ENCODE measurements at regions not wholly inside any gene's neighbourhood (a gene's known extent, or its start where the extent isn't known, plus 50 kb on each side); places are given as distances from the start of the nearest gene placed in this dataset.

- DNase-seq (ENCODE audit: low read depth): no peak
These were observed 220.0 kb upstream of the CITED2 start for GRCh38 chr6:139594333-139594965.

- DNase-seq (ENCODE audit: low read depth): no peak
These were observed 218.6 kb upstream of the CITED2 start for GRCh38 chr6:139593081-139593480.

- no peak for DNase-seq (ENCODE audit: low read depth)
These were observed 217.6 kb upstream of the CITED2 start for GRCh38 chr6:139592011-139592410.

- DNase-seq (ENCODE audit: low read depth): no peak
These were observed 216.8 kb upstream of the CITED2 start for GRCh38 chr6:139591075-139591865.

- DNase-seq (ENCODE audit: low read depth): no peak
These were observed 215.8 kb upstream of the CITED2 start for GRCh38 chr6:139590206-139590605.

GRCh38 chr6:139588734-139589593 is 214.5 kb upstream of the CITED2 start:
- DNase-seq (ENCODE audit: low read depth): no peak

- DNase-seq (ENCODE audit: low read depth): no peak
These were observed 213.7 kb upstream of the CITED2 start for GRCh38 chr6:139588076-139588639.

- DNase-seq (ENCODE audit: low read depth): no peak
These were observed 213.0 kb upstream of the CITED2 start for GRCh38 chr6:139587469-139587868.

- no peak for DNase-seq (ENCODE audit: low read depth)
These were observed 211.8 kb upstream of the CITED2 start for GRCh38 chr6:139586273-139586672.

GRCh38 chr6:139584599-139584998 is 210.2 kb upstream of the CITED2 start:
- no peak for DNase-seq (ENCODE audit: low read depth)

- DNase-seq (ENCODE audit: low read depth): no peak
These were observed 209.0 kb upstream of the CITED2 start for GRCh38 chr6:139583420-139583819.

GRCh38 chr6:139582956-139583355 is 208.5 kb upstream of the CITED2 start:
- no peak for DNase-seq (ENCODE audit: low read depth)

GRCh38 chr6:139581485-139581865 is 207.0 kb upstream of the CITED2 start:
- DNase-seq (ENCODE audit: low read depth): no peak

GRCh38 chr6:139580592-139581484 is 206.4 kb upstream of the CITED2 start:
- no peak for DNase-seq (ENCODE audit: low read depth)

- no peak for DNase-seq (ENCODE audit: low read depth)
These were observed 203.5 kb upstream of the CITED2 start for GRCh38 chr6:139577763-139578604.

- no peak for DNase-seq (ENCODE audit: low read depth)
These were observed 202.8 kb upstream of the CITED2 start for GRCh38 chr6:139577124-139577762.

- DNase-seq (ENCODE audit: low read depth): no peak
These were observed 197.6 kb upstream of the CITED2 start for GRCh38 chr6:139572001-139572400.

GRCh38 chr6:139570166-139570565 is 195.7 kb upstream of the CITED2 start:
- no peak for DNase-seq (ENCODE audit: low read depth)

- no peak for DNase-seq (ENCODE audit: low read depth)
These were observed 195.1 kb upstream of the CITED2 start for GRCh38 chr6:139569566-139569965.

GRCh38 chr6:139568956-139569538 is 194.6 kb upstream of the CITED2 start:
- no peak for DNase-seq (ENCODE audit: low read depth)
